ENCODE measurements at regions not wholly inside any gene's neighbourhood (a gene's known extent, or its start where the extent isn't known, plus 50 kb on each side); places are given as distances from the start of the nearest gene placed in this dataset.

DNA sequence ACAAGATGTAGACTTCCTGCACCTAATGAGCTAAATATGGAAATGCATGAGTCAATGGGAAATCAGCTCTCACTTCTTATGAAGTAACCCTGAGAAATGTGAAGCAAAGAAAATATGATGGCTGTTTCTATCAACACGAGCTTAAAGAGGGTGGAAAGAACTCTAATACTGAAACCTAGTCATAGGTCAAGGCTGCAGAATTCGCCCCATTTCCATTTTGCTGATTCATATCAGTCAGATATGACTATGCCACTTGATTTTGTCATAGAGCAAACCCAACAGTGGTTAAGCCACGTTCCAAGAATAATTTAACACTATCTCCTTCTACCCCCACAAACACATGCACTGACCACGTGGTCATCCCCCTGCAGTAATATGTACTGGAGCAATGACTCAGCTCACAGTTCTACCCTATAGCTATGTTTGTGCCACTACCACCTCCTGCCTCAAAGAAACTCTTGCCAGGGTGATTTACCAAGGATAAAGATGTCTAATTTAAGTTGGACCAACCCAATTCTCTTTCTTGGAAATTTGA lies 157.5 kb downstream of the TMTC3 start:
- Mint-ChIP-seq H3K4me3 (no peak overlapping the region), H3K27ac (ENCODE audit: low read depth) (no peak overlapping the region), H3K36me3 (ENCODE audit: insufficient read depth) (no peaks in the 10 kb centered on the region), H3K27me3 (no peaks in the 10 kb centered on the region), H3K9me3 (peaks cover 4% of the 10 kb centered on the region), H3K4me1 (no peaks in the 10 kb centered on the region)
- ATAC-seq (replicated peaks; ENCODE audit: extremely low read depth, poor library complexity, severe bottlenecking) = no peak
- no peak for DNase-seq (ENCODE audit: low spot score in 2 of 2)

DNA sequence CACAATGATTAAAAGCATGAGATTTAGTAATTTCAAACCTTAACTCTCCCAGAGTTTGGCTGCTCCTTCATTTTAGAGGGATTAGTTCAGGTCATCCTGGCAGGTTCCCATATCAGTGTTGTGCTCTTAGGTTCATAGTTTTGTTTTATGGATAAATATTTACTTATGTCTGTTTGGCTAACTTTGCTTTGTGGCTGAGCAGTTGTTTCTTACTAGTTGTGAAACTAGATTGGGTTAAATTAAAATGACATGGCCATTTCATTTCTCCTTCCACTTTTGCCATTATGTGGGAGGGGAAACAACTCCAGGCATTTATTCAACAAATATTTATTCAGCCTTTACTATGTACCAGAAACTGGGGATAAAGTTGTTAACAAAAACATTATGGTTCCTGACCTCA lies 158.8 kb downstream of the TMTC3 start:
- Mint-ChIP-seq H3K4me1 (no peaks in the 10 kb centered on the region), H3K27ac (ENCODE audit: low read depth) (no peak overlapping the region), H3K36me3 (ENCODE audit: insufficient read depth) (no peaks in the 10 kb centered on the region), H3K27me3 (no peaks in the 10 kb centered on the region), H3K4me3 (no peak overlapping the region), H3K9me3 (no peaks in the 10 kb centered on the region)
- ATAC-seq (replicated peaks; ENCODE audit: extremely low read depth, poor library complexity, severe bottlenecking) = no peak
- DNase-seq (ENCODE audit: low spot score in 2 of 2) = no peak

DNA sequence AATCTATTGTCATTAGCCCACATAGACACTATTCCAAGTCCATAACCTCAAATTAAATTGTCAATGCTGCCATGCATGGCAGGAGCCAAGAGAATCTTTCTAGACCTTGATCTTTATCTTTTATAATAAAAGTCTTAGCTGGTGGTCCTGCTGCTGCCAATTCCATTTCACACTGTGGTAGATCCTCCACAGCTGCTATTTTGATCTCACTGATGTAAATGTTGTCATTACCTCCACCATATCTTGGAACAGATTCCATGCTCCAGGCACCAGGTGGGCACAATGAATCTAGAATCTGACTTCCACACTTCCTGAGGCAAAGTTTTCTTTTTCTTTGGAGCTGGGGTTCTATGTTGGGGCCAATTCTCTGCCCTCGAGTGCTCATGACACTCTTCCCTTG lies 161.2 kb downstream of the TMTC3 start:
- no peak for DNase-seq (ENCODE audit: low spot score in 2 of 2)
- no peak overlapping the region for H3K27ac Mint-ChIP-seq (ENCODE audit: low read depth)
- no peaks in the 10 kb centered on the region for H3K4me1 Mint-ChIP-seq
- no peak overlapping the region for H3K4me3 Mint-ChIP-seq
- ATAC-seq (replicated peaks; ENCODE audit: extremely low read depth, poor library complexity, severe bottlenecking) = no peak
- no peaks in the 10 kb centered on the region for H3K27me3 Mint-ChIP-seq
- no peaks in the 10 kb centered on the region for H3K9me3 Mint-ChIP-seq
- no peaks in the 10 kb centered on the region for H3K36me3 Mint-ChIP-seq (ENCODE audit: insufficient read depth)

DNA sequence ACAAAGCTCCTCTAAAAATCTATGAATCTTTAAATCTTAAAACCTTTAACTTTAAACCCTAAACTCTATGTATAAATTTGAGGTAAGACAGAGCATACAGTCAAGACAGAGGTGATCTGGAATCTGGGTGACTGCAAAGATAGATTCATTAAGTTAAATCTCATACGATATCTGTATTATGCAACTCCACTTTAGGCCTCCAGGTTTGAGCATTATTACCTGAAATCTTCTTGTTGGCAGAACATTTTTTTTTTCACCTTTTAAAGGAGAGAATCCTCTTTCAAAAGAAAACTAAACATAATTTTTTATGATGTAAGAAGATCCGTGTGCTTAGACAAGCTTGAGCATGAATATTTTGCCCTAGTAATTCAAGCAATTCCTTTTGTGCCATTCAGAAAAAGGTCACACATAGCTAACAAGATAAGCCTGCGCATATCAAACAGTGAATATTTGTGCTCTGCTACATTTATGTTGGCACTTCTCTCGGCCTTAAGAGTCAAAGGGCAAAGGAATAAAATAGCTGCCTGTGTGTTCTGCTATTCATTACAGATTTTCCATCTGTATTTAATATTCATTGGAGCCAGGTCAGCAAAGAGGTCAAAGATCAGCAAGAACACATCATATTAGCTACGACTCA lies 163.3 kb downstream of the TMTC3 start:
- H3K9me3 Mint-ChIP-seq = no peaks in the 10 kb centered on the region
- H3K4me3 Mint-ChIP-seq = no peak overlapping the region
- H3K27ac Mint-ChIP-seq (ENCODE audit: low read depth) = no peak overlapping the region
- ATAC-seq (replicated peaks; ENCODE audit: extremely low read depth, poor library complexity, severe bottlenecking) (no peak), DNase-seq (ENCODE audit: low spot score in 2 of 2) (no peak)
- no peaks in the 10 kb centered on the region for H3K27me3 Mint-ChIP-seq
- H3K4me1 Mint-ChIP-seq = no peaks in the 10 kb centered on the region
- no peaks in the 10 kb centered on the region for H3K36me3 Mint-ChIP-seq (ENCODE audit: insufficient read depth)

DNA sequence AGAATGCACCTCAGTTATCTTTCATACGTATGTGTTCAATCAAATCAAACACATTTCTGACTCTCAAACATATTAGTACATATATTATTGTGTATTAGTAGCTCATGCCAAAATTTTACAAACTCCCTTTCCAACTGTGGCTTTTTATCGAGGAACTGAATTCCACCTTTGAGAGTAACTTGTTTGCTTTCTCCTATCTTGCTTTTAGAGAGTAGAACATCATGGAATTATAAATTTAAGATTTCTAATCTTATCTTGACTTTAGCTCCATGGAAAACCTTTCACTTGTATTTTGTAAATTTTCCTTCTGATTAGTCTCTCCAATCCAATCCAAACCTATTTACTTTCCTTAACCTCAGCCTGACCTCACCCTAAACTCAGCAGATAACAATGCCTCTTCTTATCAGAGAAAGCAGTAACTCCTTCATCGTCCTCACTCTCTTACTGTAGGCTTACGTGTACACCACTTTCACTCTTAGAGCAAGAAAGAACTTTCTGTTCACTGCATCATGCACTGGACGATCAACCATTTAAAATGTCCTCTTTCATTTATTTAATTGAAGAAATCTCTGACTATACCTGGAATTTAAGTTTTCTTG lies 164.5 kb downstream of the TMTC3 start:
- Mint-ChIP-seq H3K9me3 (no peaks in the 10 kb centered on the region), H3K36me3 (ENCODE audit: insufficient read depth) (no peaks in the 10 kb centered on the region), H3K27ac (ENCODE audit: low read depth) (no peak overlapping the region), H3K4me3 (no peak overlapping the region), H3K4me1 (no peaks in the 10 kb centered on the region), H3K27me3 (no peaks in the 10 kb centered on the region)
- ATAC-seq (replicated peaks; ENCODE audit: extremely low read depth, poor library complexity, severe bottlenecking) (no peak), DNase-seq (ENCODE audit: low spot score in 2 of 2) (no peak)

DNA sequence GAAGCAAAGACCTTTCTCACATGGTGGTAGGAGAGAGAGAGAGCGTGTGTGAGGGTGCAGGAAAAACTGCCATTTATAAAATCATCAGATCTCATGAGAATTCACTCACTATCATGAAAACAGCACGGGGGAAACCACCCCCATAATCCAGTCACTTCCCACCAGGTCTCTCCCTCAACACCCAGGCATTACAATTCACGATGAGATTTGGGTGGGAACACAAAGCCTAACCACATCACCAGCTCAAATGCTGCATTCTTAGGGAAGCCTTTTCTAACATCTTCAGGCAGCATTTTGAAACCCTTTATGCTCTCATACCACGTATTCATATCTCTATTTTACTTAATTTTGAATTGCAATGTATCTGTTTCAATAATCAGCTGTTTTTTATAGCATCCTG lies 165.9 kb downstream of the TMTC3 start:
- no peaks in the 10 kb centered on the region for H3K36me3 Mint-ChIP-seq (ENCODE audit: insufficient read depth)
- ATAC-seq (replicated peaks; ENCODE audit: extremely low read depth, poor library complexity, severe bottlenecking) (no peak), DNase-seq (ENCODE audit: low spot score in 2 of 2) (no peak)
- H3K27me3 Mint-ChIP-seq = no peaks in the 10 kb centered on the region
- no peak overlapping the region for H3K4me3 Mint-ChIP-seq
- no peaks in the 10 kb centered on the region for H3K4me1 Mint-ChIP-seq
- H3K27ac Mint-ChIP-seq (ENCODE audit: low read depth) = no peak overlapping the region
- no peaks in the 10 kb centered on the region for H3K9me3 Mint-ChIP-seq

DNA sequence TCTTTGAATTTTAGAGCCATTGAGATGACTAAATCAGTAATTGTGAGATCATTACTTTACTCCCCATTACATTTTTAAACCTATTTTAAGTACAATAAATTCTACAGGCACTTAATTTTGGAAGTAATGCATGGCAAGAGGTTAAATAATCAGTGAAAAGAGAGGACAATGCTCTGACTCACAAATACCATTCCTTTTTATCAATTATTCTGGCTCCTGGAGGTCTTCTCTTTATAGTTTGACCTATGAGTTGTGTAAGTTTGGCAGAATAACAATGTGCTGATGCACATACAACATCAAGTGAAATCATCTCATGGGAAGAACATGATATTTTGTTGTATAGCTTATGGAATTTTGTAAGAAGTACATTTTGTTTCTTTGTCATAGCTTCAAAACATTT lies 166.7 kb downstream of the TMTC3 start:
- no peaks in the 10 kb centered on the region for H3K9me3 Mint-ChIP-seq
- no peaks in the 10 kb centered on the region for H3K4me1 Mint-ChIP-seq
- no peaks in the 10 kb centered on the region for H3K27me3 Mint-ChIP-seq
- no peak for DNase-seq (ENCODE audit: low spot score in 2 of 2)
- H3K27ac Mint-ChIP-seq (ENCODE audit: low read depth) = no peak overlapping the region
- ATAC-seq (replicated peaks; ENCODE audit: extremely low read depth, poor library complexity, severe bottlenecking) = no peak
- no peaks in the 10 kb centered on the region for H3K36me3 Mint-ChIP-seq (ENCODE audit: insufficient read depth)
- no peak overlapping the region for H3K4me3 Mint-ChIP-seq

DNA sequence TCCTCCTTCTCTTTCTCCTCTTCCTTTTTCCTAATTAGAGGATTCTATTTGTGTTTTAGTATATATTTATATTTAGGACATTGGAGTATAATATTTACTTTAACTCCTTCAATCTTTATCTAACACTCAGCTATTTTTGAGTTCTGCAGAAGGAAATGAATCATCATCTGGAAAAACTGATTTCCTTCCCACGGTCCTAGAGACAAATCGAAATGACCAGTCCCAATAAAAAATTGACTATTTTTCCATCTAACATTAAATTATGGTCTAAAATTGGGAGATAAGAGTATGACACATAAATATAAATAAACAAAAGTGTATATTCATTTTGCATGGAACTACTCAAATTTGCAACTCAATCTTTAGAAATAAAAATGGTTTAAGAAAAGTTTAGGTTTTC lies 167.4 kb downstream of the TMTC3 start:
- no peaks in the 10 kb centered on the region for H3K9me3 Mint-ChIP-seq
- H3K36me3 Mint-ChIP-seq (ENCODE audit: insufficient read depth) = no peaks in the 10 kb centered on the region
- DNase-seq (ENCODE audit: low spot score in 2 of 2) (no peak), ATAC-seq (replicated peaks; ENCODE audit: extremely low read depth, poor library complexity, severe bottlenecking) (no peak)
- no peak overlapping the region for H3K27ac Mint-ChIP-seq (ENCODE audit: low read depth)
- no peaks in the 10 kb centered on the region for H3K27me3 Mint-ChIP-seq
- no peak overlapping the region for H3K4me3 Mint-ChIP-seq
- no peaks in the 10 kb centered on the region for H3K4me1 Mint-ChIP-seq

DNA sequence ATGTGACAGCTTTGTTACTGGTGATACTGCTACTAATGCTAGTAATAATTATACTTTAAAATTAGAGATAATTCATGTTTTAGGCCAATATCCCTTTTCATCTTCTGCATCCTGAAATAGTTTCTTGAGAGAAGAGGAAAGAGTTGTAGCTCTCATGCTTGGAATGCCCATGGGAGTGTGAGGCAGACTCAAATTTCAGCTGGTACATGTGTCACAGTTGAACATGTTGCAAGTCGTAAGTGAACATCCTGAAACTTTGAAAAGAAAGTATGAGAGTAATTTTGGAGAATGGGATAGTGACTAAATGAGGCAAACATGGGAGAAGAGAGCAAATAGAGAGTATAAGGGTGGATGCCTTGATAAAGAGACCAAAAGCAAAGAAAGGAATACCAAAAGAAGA lies 168.0 kb downstream of the TMTC3 start:
- DNase-seq (ENCODE audit: low spot score in 2 of 2) (no peak), ATAC-seq (replicated peaks; ENCODE audit: extremely low read depth, poor library complexity, severe bottlenecking) (no peak)
- Mint-ChIP-seq H3K36me3 (ENCODE audit: insufficient read depth) (no peaks in the 10 kb centered on the region), H3K27me3 (no peaks in the 10 kb centered on the region), H3K9me3 (no peaks in the 10 kb centered on the region), H3K4me1 (no peaks in the 10 kb centered on the region), H3K4me3 (no peak overlapping the region), H3K27ac (ENCODE audit: low read depth) (no peak overlapping the region)

DNA sequence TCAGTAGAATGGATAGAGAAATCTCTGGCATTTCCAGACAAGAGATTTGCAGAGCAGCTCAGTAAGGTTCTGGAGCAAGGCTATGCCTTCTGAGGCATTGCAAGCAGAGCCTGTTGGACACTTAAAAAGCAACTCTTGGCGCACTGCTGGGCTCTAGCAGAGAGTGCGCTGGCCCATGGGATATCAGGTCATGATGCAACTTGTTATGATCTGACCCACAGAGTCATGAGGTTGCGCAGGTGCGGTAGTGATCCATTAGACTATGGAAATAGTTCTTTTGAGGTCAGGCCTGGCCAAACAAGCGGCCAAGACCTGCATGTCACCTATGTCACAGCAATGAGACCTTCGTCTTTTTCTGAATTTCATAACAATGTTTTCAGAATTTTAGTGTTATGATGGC lies 168.6 kb downstream of the TMTC3 start:
- H3K4me1 Mint-ChIP-seq = no peaks in the 10 kb centered on the region
- H3K4me3 Mint-ChIP-seq = no peak overlapping the region
- DNase-seq (ENCODE audit: low spot score in 2 of 2) (no peak), ATAC-seq (replicated peaks; ENCODE audit: extremely low read depth, poor library complexity, severe bottlenecking) (no peak)
- no peaks in the 10 kb centered on the region for H3K9me3 Mint-ChIP-seq
- H3K27ac Mint-ChIP-seq (ENCODE audit: low read depth) = no peak overlapping the region
- no peaks in the 10 kb centered on the region for H3K27me3 Mint-ChIP-seq
- no peaks in the 10 kb centered on the region for H3K36me3 Mint-ChIP-seq (ENCODE audit: insufficient read depth)

DNA sequence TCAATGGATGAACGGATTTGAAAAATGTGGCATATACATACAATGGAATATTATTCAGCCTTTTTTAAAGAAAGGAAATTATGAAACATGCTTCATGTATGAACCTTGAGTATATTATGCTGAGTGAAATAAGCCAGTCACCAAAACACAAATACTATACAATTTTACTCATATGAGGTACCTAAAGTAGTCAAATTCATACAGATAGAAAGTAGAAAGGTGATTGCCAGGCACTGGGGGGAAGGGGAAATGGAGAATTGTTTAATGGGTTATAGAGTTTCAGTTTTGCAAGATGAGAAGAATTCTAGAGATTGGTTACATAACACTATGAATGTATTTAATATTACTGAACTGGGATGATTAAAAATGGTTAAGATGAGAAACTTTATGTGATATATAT lies 171.4 kb downstream of the TMTC3 start:
- H3K36me3 Mint-ChIP-seq (ENCODE audit: insufficient read depth) = no peaks in the 10 kb centered on the region
- DNase-seq (ENCODE audit: low spot score in 2 of 2) (no peak), ATAC-seq (replicated peaks; ENCODE audit: extremely low read depth, poor library complexity, severe bottlenecking) (no peak)
- H3K27me3 Mint-ChIP-seq = no peaks in the 10 kb centered on the region
- no peak overlapping the region for H3K27ac Mint-ChIP-seq (ENCODE audit: low read depth)
- H3K4me3 Mint-ChIP-seq = no peak overlapping the region
- H3K4me1 Mint-ChIP-seq = no peaks in the 10 kb centered on the region
- no peaks in the 10 kb centered on the region for H3K9me3 Mint-ChIP-seq

DNA sequence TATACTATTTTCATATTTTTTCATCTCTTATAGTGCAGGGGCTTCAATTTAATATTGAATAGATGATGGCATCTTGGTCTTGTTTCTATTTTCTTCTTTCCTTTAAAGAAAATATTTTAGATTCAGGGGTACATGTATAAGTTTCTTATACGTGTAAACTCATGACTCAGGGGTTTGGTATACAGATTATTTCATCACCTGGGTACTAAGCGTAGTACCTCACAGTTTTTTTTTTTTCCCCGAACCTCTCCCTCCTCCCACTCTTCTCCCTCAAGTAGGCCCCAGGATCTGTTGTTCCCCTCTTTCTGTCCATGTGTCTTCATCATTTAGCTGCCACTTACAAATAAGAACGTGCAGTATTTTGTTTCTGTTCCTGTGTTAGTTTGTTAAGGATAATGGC lies 172.6 kb downstream of the TMTC3 start:
- H3K36me3 Mint-ChIP-seq (ENCODE audit: insufficient read depth) = no peaks in the 10 kb centered on the region
- H3K27ac Mint-ChIP-seq (ENCODE audit: low read depth) = no peak overlapping the region
- DNase-seq (ENCODE audit: low spot score in 2 of 2) (no peak), ATAC-seq (replicated peaks; ENCODE audit: extremely low read depth, poor library complexity, severe bottlenecking) (no peak)
- H3K4me1 Mint-ChIP-seq = no peaks in the 10 kb centered on the region
- no peak overlapping the region for H3K4me3 Mint-ChIP-seq
- no peaks in the 10 kb centered on the region for H3K27me3 Mint-ChIP-seq
- H3K9me3 Mint-ChIP-seq = no peaks in the 10 kb centered on the region

DNA sequence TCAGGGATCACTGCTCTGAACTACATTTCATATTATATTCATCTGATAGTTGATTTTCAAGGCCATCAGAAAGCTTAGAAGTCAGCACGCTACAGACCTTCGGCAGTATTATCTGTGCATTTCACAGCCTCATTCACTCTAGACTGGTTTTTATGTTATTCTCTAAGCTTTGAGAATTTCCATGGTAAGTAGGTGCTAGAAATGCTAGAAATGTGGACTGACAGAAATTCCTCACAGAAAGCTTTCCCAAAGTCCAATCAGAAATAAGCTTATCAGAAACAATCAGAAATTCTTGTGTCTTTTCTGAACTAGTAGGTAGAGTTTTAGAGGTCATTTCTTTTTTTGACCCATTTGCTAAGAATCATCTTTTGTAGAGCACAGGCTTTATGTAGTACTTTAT lies 176.6 kb downstream of the TMTC3 start:
- no peak for DNase-seq (ENCODE audit: low spot score in 2 of 2)
- Mint-ChIP-seq H3K4me3 (no peak overlapping the region), H3K9me3 (no peaks in the 10 kb centered on the region), H3K4me1 (no peaks in the 10 kb centered on the region), H3K27me3 (no peaks in the 10 kb centered on the region), H3K27ac (ENCODE audit: low read depth) (no peak overlapping the region), H3K36me3 (ENCODE audit: insufficient read depth) (no peaks in the 10 kb centered on the region)
- ATAC-seq (replicated peaks; ENCODE audit: extremely low read depth, poor library complexity, severe bottlenecking) = no peak
